HG02885 (cell line): ENCODE measurements at regions not wholly inside any gene's neighbourhood (a gene's known extent, or its start where the extent isn't known, plus 50 kb on each side); places are given as distances from the start of the nearest gene placed in this dataset.

ENCODE experiments used
- ATAC-seq: cut with Tn5 transposase; IDR thresholded peaks from one replicate; pipeline ENCODE4 v1.9.1; 2021; ENCODE audit warnings: mild to moderate bottlenecking; ENCODE audit not compliant: unreplicated experiment, poor library complexity

DNA sequence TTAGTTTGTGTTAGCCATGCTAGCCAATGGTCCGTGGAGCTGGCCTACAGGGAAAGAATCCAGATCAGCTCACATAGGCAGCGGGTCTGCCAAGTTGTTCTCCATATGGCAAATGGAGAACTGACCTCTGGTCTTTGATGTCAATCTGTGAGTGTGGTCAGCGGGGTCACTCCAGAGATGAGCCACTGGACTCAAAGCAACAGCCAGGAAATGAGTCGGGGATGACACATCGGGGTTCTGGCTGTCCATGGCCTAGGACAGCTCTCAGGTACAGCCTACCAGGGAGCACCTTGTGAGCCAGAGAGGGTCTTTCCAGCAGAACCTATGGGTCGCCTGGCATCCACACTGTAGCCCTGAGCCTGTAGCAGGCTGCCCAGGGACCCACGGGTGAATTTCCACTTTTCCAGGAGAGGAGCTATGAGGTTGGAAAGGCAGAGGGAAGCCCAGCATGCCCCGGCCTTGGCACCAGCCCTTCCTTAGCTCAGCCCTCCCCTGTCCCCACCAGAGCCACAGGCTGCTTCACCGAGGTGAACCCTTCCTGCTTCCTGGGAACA is 203.0 kb upstream of the TNRC6C start:
- ATAC-seq: no peak

DNA sequence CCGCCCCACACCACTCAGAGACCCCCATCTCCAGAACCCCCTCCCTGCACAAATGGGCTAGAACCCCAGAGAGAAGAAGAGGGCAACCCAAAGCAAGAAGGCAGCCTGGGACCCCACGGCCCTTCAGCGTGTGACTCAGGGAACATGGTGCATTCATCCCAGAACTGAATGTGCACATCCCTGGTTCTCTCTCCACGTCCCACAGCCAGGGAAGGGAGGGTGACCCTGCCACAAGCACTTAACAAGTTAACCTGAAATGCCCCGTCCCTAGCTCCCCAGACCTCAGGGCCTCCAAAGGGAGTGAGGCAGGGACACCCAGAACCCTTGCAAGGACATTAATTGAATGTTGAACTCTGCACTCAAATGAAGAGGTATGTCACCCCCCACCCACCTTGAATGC is 202.5 kb upstream of the TNRC6C start:
- ATAC-seq: no peak

DNA sequence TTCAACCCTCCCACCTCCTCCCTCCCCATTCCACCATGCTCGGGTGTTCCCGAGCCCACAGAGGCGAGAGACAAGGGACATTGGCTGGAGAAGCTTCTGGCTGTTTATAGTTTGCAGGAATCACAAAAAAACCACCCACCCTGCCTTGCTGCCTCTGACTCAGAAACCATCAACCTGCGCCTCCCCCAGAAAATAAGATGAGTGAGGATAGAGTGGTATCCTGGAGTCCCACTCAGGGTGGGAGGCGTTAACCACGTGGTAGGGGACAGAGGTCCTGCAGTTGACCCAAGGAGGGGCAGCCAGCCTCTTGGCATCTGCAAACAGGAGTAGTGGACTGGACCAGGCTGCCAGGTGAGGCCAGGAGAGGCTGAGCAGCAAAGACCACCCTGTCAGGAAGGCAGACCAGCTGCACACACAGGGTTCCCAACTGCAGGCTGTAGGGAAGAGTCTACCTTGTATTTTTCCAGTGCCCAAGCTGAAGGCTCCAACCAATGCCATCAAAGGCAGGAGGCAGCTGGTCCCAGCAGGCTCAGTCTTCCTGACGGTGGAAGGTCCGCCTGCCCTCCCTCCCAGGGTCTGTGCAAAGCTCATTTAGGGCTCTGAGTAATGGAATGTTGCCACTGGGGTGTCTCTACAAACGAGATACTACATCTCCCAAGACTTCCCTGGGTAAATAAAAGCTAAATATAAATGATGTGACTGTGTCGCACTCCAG is 201.5 kb upstream of the TNRC6C start:
- no peak for ATAC-seq

DNA sequence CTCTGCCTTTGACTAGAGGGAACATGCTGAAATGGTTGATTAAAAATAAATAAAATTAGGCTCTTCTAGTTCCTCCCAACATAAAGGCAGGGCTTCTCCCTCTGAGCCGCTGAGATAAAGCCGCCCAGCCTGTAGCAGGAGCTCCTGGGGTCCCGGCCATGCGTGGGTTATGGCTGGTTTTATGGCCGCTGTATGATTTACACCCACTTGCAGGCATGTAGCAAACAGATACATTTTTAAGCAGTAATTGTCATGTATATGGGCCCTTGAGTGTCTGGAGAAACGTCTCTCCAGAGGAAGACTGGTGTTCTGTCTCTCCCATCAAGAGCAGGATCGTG is 201.0 kb upstream of the TNRC6C start:
- ATAC-seq: no peak

DNA sequence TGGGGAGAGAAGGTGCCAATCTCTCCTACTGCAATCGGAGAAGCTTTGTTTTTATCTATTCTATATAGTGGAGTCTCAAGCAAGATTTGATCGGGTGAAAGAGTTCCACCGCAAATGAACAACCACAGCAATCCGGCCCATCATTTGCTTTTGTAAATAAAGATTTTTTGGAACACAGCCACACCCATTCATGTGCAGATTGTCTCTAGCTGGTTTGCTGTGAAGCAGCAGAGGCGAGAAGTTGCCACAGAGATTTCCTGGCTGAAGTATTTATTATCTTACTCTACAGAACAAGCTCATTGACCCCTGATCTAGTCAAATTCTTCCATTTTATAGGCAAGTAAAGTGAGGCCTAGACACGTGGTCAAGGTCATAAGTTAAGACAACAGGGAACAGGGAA is 195.5 kb upstream of the TNRC6C start:
- no peak for ATAC-seq

DNA sequence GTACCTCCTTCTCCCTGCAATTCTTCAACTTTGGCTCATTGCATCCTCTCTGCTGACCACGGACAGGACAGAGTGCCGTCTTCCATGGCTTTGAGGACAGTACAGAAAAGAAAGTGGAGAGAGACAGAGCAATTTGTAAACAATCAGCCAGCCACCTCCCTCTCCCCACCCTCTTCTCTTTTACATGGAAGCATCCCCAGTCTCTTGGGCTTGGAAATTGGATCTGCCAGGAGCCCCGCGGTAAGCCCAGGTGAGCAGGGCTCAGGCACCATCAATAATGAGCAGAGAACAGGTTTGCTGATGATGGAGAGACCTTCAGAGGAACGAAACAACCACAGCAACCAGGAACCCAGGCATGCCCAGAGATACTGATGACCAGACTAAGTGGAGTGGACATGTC is 194.9 kb upstream of the TNRC6C start:
- ATAC-seq: no peak

DNA sequence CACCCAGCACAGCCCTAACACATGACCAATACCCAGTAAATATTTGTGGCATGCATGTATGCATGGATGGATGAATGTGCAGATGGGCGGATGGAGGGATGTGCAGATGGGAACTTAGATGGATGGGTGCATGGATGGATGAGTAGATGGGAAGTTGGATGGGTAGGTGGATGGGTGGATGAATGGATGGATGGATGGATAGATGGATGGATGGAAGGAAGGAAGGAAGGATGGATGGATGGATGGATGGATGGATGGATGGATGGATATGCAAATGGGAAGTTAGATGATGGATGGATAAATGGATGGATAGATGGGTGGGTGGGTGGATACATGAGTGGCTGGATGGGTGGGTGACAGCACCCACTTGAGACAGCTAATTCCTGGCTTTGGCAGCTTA is 193.2 kb upstream of the TNRC6C start:
- ATAC-seq: no peak

DNA sequence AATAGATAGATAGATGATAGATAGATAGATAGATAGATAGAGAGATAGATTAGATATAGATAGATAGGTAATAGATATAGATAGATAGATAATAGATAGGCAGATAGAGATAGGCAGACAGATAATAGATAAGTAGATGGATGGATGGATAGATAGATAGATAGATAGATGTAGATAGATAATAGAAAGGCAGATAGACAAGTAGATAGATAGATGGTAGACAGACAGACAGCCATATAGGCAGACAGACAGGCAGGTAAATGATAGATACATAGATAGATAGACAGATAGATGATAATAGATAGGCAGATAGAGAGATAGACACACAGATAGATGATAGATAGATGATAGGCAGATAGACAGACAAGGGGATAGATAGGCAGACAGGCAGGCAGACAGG is 191.4 kb upstream of the TNRC6C start:
- no peak for ATAC-seq

DNA sequence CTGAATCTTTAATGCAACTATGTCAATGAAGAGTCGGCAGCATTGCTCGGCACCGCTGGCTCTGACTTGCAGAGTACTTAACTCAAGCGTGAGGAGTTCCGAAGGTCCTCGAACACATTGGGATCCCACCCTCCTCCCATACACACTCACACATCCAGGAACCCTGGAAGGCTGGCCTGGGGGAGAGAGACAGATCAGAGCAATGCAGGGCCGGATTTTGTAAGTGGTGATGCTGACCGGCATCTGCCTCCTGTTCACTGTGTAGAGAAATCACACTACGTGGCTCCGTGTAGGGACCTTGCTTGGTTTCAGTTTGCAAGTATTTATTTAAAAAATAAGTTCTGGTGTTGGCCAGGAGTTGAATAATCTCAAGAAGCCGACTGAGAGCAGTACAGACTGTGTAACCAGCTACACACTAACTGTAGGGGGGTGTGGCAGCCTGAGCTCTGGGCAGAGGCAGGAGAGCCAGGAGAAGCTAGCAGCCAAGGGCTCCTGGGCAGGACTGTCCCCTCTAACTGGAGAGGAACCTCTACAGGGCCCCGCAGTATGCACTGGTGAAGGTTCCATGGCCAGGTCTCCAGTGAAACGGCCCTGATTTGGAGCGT is 190.2 kb upstream of the TNRC6C start:
- no peak for ATAC-seq

DNA sequence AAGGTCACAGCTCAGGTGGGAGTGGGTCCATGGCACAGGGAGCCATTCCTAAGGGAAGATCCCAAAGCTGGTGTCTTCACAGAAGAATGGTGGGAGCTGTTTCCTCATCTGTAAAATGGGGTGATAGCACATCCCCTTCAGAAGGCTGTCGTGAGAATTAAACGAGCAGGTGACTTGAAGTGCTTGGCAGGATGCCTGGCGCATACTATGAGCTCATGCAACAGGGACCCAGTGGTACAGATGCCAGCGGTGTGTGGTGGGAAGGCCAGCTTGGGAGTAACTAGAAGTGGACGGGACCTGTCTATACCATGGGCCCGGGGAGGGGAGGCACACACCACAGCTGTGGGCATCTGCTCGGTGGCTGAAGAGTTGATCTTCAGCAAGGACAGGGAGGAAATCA is 189.3 kb upstream of the TNRC6C start:
- no peak for ATAC-seq

DNA sequence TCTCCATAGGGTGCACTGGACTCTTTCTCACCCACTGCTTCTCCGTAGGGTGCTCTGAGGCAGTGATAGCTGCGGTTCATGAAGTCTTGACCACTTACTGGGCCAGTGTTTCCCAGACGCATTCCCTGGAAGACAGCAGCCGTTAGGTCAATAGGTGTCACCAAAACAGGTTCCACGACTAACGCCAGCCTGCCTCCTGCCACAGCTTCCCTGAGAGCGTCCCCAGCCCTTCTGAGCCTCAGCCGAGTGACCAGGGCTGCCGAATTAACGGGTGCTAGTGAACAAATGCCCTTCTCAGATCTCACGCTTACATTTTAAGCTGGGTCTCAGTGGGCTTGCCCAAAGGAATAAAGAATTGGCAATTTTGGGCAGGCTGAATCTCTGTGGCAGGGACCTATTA is 188.7 kb upstream of the TNRC6C start:
- no peak for ATAC-seq

DNA sequence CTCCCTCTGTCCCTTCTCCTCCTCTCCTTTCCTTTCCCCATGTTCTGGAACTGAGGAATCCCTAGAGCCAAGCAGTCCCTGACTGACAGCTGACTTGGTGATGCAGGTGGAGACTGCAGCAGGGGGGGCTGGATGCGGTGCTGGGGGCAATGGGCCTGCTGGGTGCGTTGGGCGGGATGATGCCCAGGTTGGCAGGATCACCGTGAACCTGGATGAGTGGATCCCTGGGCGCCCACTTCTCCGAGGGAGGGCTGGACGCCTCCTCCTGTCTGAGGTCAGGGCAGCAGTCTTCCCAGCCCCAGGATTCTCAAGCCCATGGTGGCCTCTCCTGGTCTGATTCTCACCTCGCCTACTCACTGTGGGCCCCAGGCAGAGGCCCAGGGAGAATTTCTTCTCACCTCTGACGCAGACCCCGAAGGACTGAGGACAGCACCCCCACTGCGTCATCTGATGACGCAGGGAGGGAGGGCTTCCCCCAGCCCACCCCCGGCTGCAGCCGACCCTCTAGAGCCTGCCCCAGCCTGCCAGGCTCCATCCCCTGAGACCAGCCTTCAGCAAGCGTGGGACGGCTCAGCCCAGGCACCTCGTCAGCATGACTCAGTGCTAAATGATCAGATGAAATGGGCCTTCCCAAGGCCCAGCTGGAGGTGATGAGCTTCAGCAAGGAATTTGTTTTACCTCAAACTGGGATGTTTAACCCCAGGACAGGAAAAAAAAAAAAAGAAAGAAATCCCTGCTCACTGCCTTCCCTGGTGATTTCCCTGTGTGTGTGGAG is 188.0 kb upstream of the TNRC6C start:
- no peak for ATAC-seq

DNA sequence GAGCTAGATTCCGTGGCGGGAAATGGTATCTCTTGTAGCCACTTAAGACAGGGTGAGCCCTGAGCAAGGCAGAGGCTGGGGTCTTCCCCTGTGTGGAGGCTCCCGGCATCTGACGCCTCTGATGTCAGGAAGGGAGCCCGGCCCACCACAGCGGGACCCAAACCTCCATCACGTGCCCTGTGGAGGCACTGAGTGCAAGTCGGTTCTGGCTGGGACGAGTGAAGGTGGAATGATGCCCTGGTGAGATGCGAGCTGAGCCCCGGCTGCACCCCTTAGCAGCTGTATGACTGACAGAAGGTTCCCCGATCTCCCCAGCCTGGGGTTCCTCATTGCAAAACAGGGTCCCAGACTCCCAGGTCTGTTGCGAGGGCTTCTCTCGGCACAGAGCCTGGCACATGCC is 187.4 kb upstream of the TNRC6C start:
- ATAC-seq: no peak

DNA sequence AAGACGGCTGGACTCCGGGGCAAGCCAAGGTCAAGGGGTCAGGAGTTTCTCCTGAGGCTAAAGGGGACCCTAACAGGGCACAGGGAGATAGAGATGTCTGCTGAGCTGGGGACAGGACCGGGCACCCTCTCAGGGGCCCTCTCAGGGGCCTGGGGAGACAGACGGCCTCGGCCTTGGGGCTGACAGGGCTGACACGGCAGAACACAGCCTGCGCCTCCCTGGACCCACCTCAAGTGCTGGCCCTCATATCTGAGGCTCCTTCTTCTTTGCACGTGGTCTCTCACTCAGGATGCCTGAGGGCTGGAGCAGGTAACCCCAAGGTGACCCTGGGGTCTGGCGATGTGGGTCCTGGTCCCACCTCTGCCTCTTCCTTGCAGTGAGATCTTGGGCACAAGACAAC is 186.9 kb upstream of the TNRC6C start:
- ATAC-seq: no peak

DNA sequence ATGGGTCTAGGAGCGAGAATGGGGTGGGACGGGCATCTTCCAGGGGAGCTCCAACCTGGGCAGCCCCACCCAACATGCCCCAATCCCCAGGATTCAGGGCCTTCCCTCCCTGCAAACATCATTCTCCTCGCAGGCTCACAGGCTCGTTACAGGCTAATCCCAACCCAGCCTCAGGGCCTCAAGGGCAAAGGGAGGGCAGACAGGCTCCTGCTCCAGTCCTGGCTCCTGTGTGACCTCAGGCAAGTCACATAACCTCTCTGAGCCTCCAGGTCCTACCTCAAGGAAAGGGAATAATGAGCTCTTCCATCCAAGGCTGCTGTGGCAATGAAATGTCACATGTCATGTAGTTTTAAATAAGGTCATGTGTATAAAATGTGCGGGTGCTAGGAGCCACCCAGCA is 186.5 kb upstream of the TNRC6C start:
- no peak for ATAC-seq

DNA sequence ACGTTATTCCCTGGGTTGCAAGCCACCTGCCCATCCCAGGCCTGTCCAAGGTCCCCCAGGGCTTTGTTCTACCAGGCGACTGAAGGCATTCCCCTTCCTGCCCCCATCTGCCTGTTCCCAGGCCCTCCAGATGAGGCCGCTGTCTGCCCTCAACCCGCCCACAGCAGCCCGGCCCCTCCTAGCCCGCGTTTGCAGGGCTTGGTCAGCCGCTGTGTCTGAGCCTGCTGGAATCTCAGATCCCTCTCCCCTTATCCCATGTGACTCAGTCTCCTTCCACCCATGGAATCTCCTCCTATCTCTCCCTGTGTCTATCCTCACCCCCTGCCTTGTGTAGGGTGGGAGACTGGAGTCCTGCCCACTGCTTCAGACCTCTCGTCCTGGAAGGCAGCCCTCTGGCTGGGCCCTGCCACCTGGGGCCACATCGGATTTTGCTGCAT is 186.0 kb upstream of the TNRC6C start:
- no peak for ATAC-seq

DNA sequence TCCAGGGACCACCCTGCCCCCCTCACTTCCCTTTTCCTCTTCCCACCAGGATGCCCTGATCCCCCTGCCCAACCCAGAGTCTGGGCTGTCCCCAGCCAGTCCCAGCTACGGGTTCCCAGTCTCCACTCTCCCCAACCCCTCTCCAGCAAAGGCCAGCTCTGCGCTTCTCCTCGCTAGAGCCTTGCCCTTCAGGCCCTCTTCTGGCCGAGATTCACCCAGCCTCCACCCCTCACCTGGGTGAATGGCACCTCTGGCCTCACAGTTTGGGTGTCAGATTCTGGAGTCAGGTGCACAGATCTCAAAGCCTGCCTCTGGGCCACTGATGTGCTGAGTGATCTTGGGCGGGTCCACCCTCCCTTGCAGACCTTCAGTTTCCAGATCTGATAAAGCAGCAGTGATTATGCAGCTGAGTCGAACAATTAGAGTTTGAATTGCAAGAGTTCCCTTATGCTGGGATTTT is 185.6 kb upstream of the TNRC6C start:
- no peak for ATAC-seq

DNA sequence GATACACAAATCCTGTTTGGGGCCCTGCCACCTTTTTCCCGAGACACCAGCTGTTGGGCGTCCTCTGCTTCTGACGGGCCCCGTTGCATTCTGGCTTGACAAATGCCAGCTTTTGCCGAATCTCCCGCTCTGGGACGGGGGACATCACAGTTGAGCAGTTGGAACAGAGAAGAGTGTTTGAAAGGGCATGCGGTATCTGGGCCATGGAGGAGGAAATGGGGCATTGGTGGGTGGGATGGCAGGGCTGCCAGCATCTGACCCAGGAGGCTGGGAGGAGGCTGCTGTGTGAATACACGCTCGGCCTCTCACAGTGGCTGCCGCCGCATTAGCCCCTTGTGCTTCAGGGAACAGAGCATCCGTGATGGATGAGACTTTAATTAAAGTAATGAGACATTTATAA is 184.3 kb upstream of the TNRC6C start:
- ATAC-seq: no peak

DNA sequence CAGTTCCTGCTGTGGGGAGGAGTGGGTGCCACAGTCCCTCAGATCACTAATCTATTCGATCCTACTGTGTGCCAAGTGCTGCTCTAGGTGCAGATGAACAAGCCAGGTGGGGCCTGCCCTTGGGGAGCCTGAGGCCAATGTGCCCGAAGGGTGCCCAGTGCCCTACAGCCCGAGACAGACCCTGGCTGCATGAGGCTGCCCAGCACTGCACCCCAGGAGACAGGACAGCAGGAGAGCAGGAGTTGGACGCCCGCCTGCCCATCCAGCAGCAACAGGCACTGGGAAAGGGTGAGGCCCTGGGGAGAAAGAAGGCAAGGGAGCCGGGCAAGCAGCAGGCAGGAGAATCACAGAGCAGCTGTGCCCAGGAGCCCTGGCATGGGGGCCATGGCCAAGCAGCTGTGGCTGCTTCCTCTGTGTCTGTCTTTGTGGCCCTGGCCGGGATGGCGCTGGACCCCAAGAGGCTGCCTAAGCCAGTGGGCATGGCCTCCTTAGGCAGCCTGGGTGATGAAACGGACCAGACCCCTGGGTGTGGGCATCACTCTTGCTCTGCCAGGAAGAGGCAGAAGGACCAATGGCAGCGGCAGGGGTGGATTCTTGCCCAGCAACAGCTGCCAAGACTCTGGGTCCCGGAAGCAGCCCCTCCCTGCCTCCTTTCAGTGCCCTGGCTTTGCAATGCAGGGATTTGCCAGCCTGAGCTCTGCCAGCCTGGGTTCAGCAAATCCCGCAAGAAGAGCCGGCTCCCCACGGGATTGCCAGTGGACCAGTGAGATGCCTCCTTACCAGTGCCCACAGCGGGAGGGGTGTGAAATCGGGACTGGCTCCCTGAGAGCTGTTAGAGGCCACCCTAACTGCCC is 179.6 kb upstream of the TNRC6C start:
- no peak for ATAC-seq

DNA sequence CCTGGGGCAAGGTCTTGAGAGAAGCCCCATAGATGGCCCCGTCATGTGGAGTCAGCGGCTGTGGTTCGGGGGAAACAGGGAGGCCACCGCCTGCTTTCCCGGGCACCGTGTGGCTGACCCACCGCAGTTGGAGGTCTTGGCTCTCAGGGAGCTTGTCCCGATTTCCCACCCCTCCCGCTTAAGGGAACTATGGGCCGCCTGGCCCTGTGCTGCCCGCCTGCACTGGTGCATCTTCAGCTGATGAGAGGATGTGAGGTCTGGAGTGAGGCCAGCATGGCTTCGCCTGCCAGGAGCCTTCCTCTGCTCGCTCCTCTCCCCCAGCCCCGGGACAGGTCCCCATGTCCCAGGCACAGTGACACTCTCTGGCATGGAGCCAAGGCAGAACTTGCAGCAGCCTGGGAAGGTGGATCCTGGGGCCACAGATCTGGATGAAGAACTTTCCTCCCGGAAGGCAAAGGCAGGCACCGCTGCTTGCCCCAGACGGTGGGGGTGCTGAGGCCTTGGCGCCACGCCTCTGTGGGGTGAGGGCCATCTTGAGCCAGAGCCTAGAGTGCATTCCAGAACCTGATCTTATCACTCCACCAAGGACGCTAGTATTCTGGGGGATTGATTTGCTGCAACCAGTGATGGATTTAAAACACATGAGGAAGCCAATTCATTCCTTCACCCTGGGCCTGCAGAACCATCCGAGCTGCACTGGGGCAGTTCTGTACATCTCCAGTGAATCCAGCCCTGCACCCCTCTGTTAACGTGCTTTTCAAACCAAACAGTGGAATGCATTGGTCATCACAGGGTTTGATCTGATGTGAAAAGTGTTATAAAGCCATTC is 178.6 kb upstream of the TNRC6C start:
- no peak for ATAC-seq
